ENCODE measurements at regions not wholly inside any gene's neighbourhood (a gene's known extent, or its start where the extent isn't known, plus 50 kb on each side); places are given as distances from the start of the nearest gene placed in this dataset.

GRCh38 chr21:38986806-38987632 is 181.3 kb downstream of the ETS2 start:
- ChIA-PET CTCF (no interaction called here), POLR2A (no interaction called here)
- Histone ChIP-seq H3K4me3 (ENCODE audit: low read length) (no peak overlapping the region), H3K4me1 (ENCODE audit: insufficient read depth, low read length) (peaks cover 11% of the 10 kb centered on the region), H3K9me3 (ENCODE audit: control insufficient read depth in 1 of 2, insufficient read depth in 1 of 2, low read length in 2 of 2) (peaks cover 0 to 6% of the 10 kb centered on the region in 2 experiments), H3K27me3 (ENCODE audit: control insufficient read depth in 1 of 2, insufficient read depth in 2 of 2, low read length in 2 of 2) (peaks cover 24 to 67% of the 10 kb centered on the region in 2 experiments), H3K27ac (ENCODE audit: low read depth in 1 of 2, low read length in 2 of 2) (no peak overlapping the region), H3K36me3 (ENCODE audit: insufficient read depth, low read length) (no peaks in the 10 kb centered on the region)
- no peak for TF ChIP-seq CTCF (IDR thresholded peaks at IDR 0.05)
- Mint-ChIP-seq H3K4me3 (no peak overlapping the region), H3K27ac (no peak overlapping the region), H3K36me3 (ENCODE audit: low read depth) (no peaks in the 10 kb centered on the region), H3K9me3 (no peaks in the 10 kb centered on the region), H3K27me3 (peaks cover 69% of the 10 kb centered on the region), H3K4me1 (ENCODE audit: low read depth) (peaks cover 13% of the 10 kb centered on the region)
- DNase-seq (no peak), ATAC-seq (ENCODE audit: poor library complexity) (no peak)
- intact Hi-C loops (cut with DNase I, micrococcal nuclease), result no loop called here

GRCh38 chr21:38986406-38986805 is 180.7 kb downstream of the ETS2 start:
- H3K4me1 Mint-ChIP-seq (ENCODE audit: low read depth), result peaks cover 13% of the 10 kb centered on the region
- ChIA-PET CTCF (no interaction called here), POLR2A (no interaction called here)
- Histone ChIP-seq H3K27me3 (ENCODE audit: control insufficient read depth in 1 of 2, insufficient read depth in 2 of 2, low read length in 2 of 2) (peaks cover 28 to 73% of the 10 kb centered on the region in 2 experiments), H3K9me3 (ENCODE audit: control insufficient read depth in 1 of 2, insufficient read depth in 1 of 2, low read length in 2 of 2) (peaks cover 0 to 6% of the 10 kb centered on the region in 2 experiments), H3K27ac (ENCODE audit: low read depth in 1 of 2, low read length in 2 of 2) (no peak overlapping the region), H3K4me1 (ENCODE audit: insufficient read depth, low read length) (peaks cover 11% of the 10 kb centered on the region), H3K4me3 (ENCODE audit: low read length) (no peak overlapping the region), H3K36me3 (ENCODE audit: insufficient read depth, low read length) (no peaks in the 10 kb centered on the region)
- H3K9me3 Mint-ChIP-seq, result no peaks in the 10 kb centered on the region
- no peak for ATAC-seq (ENCODE audit: poor library complexity)
- H3K27ac Mint-ChIP-seq, result no peak overlapping the region
- H3K4me3 Mint-ChIP-seq, result no peak overlapping the region
- TF ChIP-seq CTCF (IDR thresholded peaks at IDR 0.05), result no peak
- H3K27me3 Mint-ChIP-seq, result peaks cover 75% of the 10 kb centered on the region
- intact Hi-C loops (cut with DNase I, micrococcal nuclease), result no loop called here
- no peaks in the 10 kb centered on the region for H3K36me3 Mint-ChIP-seq (ENCODE audit: low read depth)
- DNase-seq, result no peak

- H3K4me1 Mint-ChIP-seq (ENCODE audit: low read depth), result peaks cover 13% of the 10 kb centered on the region
- Histone ChIP-seq H3K27ac (ENCODE audit: low read depth in 1 of 2, low read length in 2 of 2) (no peak overlapping the region), H3K27me3 (ENCODE audit: control insufficient read depth in 1 of 2, insufficient read depth in 2 of 2, low read length in 2 of 2) (peaks cover 29 to 76% of the 10 kb centered on the region in 2 experiments), H3K4me3 (ENCODE audit: low read length) (no peak overlapping the region), H3K4me1 (ENCODE audit: insufficient read depth, low read length) (peaks cover 11% of the 10 kb centered on the region), H3K36me3 (ENCODE audit: insufficient read depth, low read length) (no peaks in the 10 kb centered on the region), H3K9me3 (ENCODE audit: control insufficient read depth in 1 of 2, insufficient read depth in 1 of 2, low read length in 2 of 2) (peaks cover 0 to 6% of the 10 kb centered on the region in 2 experiments)
- POLR2A ChIA-PET, result no interaction called here
- intact Hi-C loops (cut with DNase I, micrococcal nuclease), result no loop called here
- no peak for TF ChIP-seq CTCF (IDR thresholded peaks at IDR 0.05)
- H3K4me3 Mint-ChIP-seq, result no peak overlapping the region
- H3K9me3 Mint-ChIP-seq, result no peaks in the 10 kb centered on the region
- ATAC-seq (ENCODE audit: poor library complexity) (no peak), DNase-seq (peak in 2 of 14 experiments; percentile 47 to 56)
- CTCF ChIA-PET, result no interaction called here
- H3K27ac Mint-ChIP-seq, result no peak overlapping the region
- no peaks in the 10 kb centered on the region for H3K36me3 Mint-ChIP-seq (ENCODE audit: low read depth)
- peaks cover 79% of the 10 kb centered on the region for H3K27me3 Mint-ChIP-seq
These were observed 180.0 kb downstream of the ETS2 start for GRCh38 chr21:38985568-38986378.

Data from CD4-positive, alpha-beta T cell (primary cell).